HEK293 (cell line): ENCODE measurements at regions not wholly inside any gene's neighbourhood (a gene's known extent, or its start where the extent isn't known, plus 50 kb on each side); places are given as distances from the start of the nearest gene placed in this dataset.

ENCODE experiments used
- CTCF ChIA-PET: fragments of 350-600 bp; formaldehyde crosslinking; extraction: SDS; loops from one replicate; lab custom pipeline; 2021; ENCODE audit warnings: antibody characterized with exemption; lab: Yijun Ruan, JAX
- POLR2A ChIA-PET: fragments of 300-600 bp; formaldehyde crosslinking; extraction: SDS; loops from one replicate; lab custom pipeline; 2020; ENCODE audit warnings: antibody characterized with exemption, inconsistent platforms; lab: Yijun Ruan, JAX
- H3K27ac ChIP-seq: fragments of 200-500 bp; sonication (Bioruptor generic); 2 replicates; pipeline ENCODE4 v1.5.1; 2014; ENCODE audit warnings: low read depth, low read length, control low read depth, inconsistent platforms; ENCODE audit errors: extremely low read depth
- H3K36me3 ChIP-seq, 2 experiments: fragments of 200-500 bp in 1 of 2; sonication (Bioruptor generic) in 1 of 2; 1 replicate in 1 of 2; 2 replicates in 1 of 2; pipeline ENCODE4 v1.5.1; 2014 to 2017; ENCODE audit warnings: inconsistent platforms in 2 of 2, low read length in 2 of 2; ENCODE audit not compliant: control insufficient read depth in 2 of 2, insufficient read depth in 1 of 2
- H3K4me1 ChIP-seq: fragments of 200-500 bp; sonication (Bioruptor generic); 2 replicates; pipeline ENCODE4 v1.5.1; 2014; ENCODE audit warnings: mild to moderate bottlenecking, low read length, inconsistent platforms; ENCODE audit not compliant: control insufficient read depth, insufficient read depth
- H3K4me3 ChIP-seq: 2 replicates; pipeline ENCODE4 v1.5.1; 2011; ENCODE audit warnings: low read depth, mild to moderate bottlenecking, control low read depth, low read length, moderate library complexity
- H3K9me3 ChIP-seq: fragments of 200-500 bp; sonication (Bioruptor generic); 2 replicates; pipeline ENCODE4 v1.5.1; 2014; ENCODE audit warnings: low read depth, low read length, inconsistent platforms; ENCODE audit not compliant: control insufficient read depth, insufficient read depth
- IKZF3 ChIP-seq: fragments of 450-650 bp; IDR thresholded peaks from 2 replicates; pipeline ENCODE4 v1.5.0; 2018; ENCODE audit warnings: missing biosample characterization, mild to moderate bottlenecking, missing genetic modification characterization, moderate library complexity
- MEIS1 ChIP-seq: sonication (generic); formaldehyde crosslinking; IDR thresholded peaks from 2 replicates; pipeline ENCODE4 v1.8.1; 2022; ENCODE audit warnings: missing genetic modification reagents, mild to moderate bottlenecking, borderline replicate concordance
- MZF1 ChIP-seq: fragments of 450-650 bp; formaldehyde crosslinking; IDR thresholded peaks from 2 replicates; pipeline ENCODE4 v1.5.1; 2017; ENCODE audit warnings: missing biosample characterization, missing genetic modification characterization, borderline replicate concordance
- OSR2 ChIP-seq: fragments of 450-650 bp; formaldehyde crosslinking; IDR thresholded peaks from 2 replicates; pipeline ENCODE4 v1.5.1; 2016; ENCODE audit warnings: missing biosample characterization, missing genetic modification characterization
- RBAK ChIP-seq: fragments of 450-650 bp; formaldehyde crosslinking; IDR thresholded peaks from 2 replicates; pipeline ENCODE4 v1.5.1; 2016; ENCODE audit warnings: missing biosample characterization, missing genetic modification characterization
- ZEB2 ChIP-seq: fragments of 450-650 bp; formaldehyde crosslinking; IDR thresholded peaks from 2 replicates; pipeline ENCODE4 v1.5.1; 2016; ENCODE audit warnings: missing biosample characterization, missing genetic modification characterization
- ZNF146 ChIP-seq: fragments of 450-650 bp; formaldehyde crosslinking; IDR thresholded peaks from 2 replicates; pipeline ENCODE4 v1.5.1; 2016; ENCODE audit warnings: missing biosample characterization, missing genetic modification characterization
- ZNF174 ChIP-seq: fragments of 450-650 bp; formaldehyde crosslinking; IDR thresholded peaks from 2 replicates; pipeline ENCODE4 v1.5.0; 2017; ENCODE audit warnings: missing biosample characterization, mild to moderate bottlenecking, missing genetic modification characterization
- ZNF184 ChIP-seq: fragments of 450-650 bp; IDR thresholded peaks from 2 replicates; pipeline ENCODE4 v1.5.1; 2018; ENCODE audit warnings: missing biosample characterization, mild to moderate bottlenecking, missing genetic modification characterization
- ZNF214 ChIP-seq: fragments of 450-650 bp; formaldehyde crosslinking; IDR thresholded peaks from 2 replicates; pipeline ENCODE4 v1.5.1; 2017; ENCODE audit warnings: missing biosample characterization, mild to moderate bottlenecking, missing genetic modification characterization, borderline replicate concordance
- ZNF350 ChIP-seq: fragments of 450-650 bp; formaldehyde crosslinking; IDR thresholded peaks from 2 replicates; pipeline ENCODE4 v1.5.0; 2017; ENCODE audit warnings: missing biosample characterization, mild to moderate bottlenecking, missing genetic modification characterization
- ZNF426 ChIP-seq: fragments of 450-650 bp; formaldehyde crosslinking; IDR thresholded peaks from 2 replicates; pipeline ENCODE4 v1.5.1; 2017; ENCODE audit warnings: missing biosample characterization, missing genetic modification characterization, mild to moderate bottlenecking, inconsistent platforms, moderate library complexity
- ZNF501 ChIP-seq: fragments of 450-650 bp; formaldehyde crosslinking; IDR thresholded peaks from 2 replicates; pipeline ENCODE4 v1.5.1; 2016; ENCODE audit warnings: missing biosample characterization, missing genetic modification characterization
- ZNF555 ChIP-seq: fragments of 450-650 bp; formaldehyde crosslinking; conservative IDR thresholded peaks from 2 replicates; pipeline ENCODE4 v1.5.1; 2017; ENCODE audit warnings: missing biosample characterization, mild to moderate bottlenecking, missing genetic modification characterization, inconsistent platforms
- ZNF560 ChIP-seq: fragments of 450-650 bp; formaldehyde crosslinking; IDR thresholded peaks from 2 replicates; pipeline ENCODE4 v1.5.1; 2017; ENCODE audit warnings: missing biosample characterization, missing genetic modification characterization, borderline replicate concordance
- ZNF610 ChIP-seq: fragments of 450-650 bp; formaldehyde crosslinking; IDR thresholded peaks from 2 replicates; pipeline ENCODE4 v1.5.1; 2016; ENCODE audit warnings: missing biosample characterization, missing genetic modification characterization, borderline replicate concordance
- ZNF654 ChIP-seq: fragments of 450-650 bp; formaldehyde crosslinking; IDR thresholded peaks from 2 replicates; pipeline ENCODE4 v1.5.1; 2016; ENCODE audit warnings: low read depth, missing biosample characterization, missing genetic modification characterization
- ZNF670 ChIP-seq: fragments of 450-650 bp; formaldehyde crosslinking; IDR thresholded peaks from 2 replicates; pipeline ENCODE4 v1.5.1; 2016; ENCODE audit warnings: missing biosample characterization, missing genetic modification characterization, low read depth
- ZNF707 ChIP-seq: fragments of 450-650 bp; formaldehyde crosslinking; IDR thresholded peaks from 2 replicates; pipeline ENCODE4 v1.5.1; 2016; ENCODE audit warnings: missing biosample characterization, missing genetic modification characterization
- ZNF76 ChIP-seq: fragments of 450-650 bp; formaldehyde crosslinking; IDR thresholded peaks from 2 replicates; pipeline ENCODE4; 2016; ENCODE audit warnings: low read depth, missing biosample characterization, missing genetic modification characterization, borderline replicate concordance
- ZNF768 ChIP-seq: fragments of 450-650 bp; formaldehyde crosslinking; IDR thresholded peaks from 2 replicates; pipeline ENCODE4 v1.5.1; 2018; ENCODE audit warnings: missing biosample characterization, mild to moderate bottlenecking, missing genetic modification characterization
- TF ChIP-seq, protein P1 (sequence below): fragments of 450-650 bp; formaldehyde crosslinking; IDR thresholded peaks from 2 replicates; pipeline ENCODE4 v1.5.1; 2016; ENCODE audit warnings: missing biosample characterization, missing genetic modification characterization

DNA sequence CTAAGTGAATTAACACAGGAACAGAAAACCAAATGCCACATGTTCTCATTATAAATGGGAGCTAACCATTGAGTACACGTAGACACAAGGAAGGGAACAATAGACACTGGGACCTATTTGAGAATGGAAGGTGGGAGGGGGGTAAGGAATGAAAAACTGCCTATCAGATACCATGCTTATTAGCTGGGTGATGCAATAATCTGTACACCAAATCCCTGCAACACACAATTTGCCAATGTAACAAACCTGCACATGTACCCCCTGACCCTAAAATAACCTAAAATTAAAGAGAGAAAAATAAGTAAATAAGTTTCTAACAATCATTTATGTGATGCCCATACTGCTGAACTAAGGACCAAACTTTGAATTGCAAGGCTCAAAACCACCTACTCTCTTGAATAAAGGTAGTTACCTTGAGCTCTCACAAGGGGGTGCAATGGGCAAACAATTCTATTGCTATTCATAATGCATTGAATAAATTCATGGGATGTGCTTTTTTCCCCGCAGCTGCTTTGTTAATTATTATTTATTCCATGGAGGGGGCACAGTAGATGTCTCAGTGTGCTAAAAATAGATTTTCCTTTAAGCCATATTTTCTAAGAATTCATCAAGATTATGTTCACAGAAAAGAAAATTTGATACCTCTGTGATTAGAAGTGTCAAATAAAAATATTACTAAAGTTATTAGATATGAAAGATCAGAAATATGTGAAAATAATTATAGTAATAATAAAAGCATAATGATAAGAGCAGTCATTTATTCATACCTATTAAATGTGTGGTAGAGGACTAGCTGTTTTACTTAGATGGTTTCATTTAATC lies 76.2 kb upstream of the PTPN3 start:
- no peaks in the 10 kb centered on the region for H3K9me3 ChIP-seq
- H3K27ac ChIP-seq: no peak overlapping the region
- ChIA-PET POLR2A (interaction anchor here (1.0 kb wide), 1 partner anchor 244 kb away, joined by 4 read pairs; no protein-coding TSS in a partner anchor), CTCF (interaction anchor here (0.6 to 5.7 kb wide), 47 partner anchors 8 to 645 kb away, joined by 3 to 68 read pairs (median 4); no protein-coding TSS in a partner anchor)
- H3K36me3 ChIP-seq: no peaks in the 10 kb centered on the region
- no peaks in the 10 kb centered on the region for H3K4me1 ChIP-seq
- peak; percentile 65 for TF ChIP-seq ZNF654
- no peak for TF ChIP-seq ZNF768 (tag by site-specific recombination)
- TF ChIP-seq ZNF146 (tag by site-specific recombination): peak; percentile 29; the same call in 1 of the 2 replicates
- no peak overlapping the region for H3K4me3 ChIP-seq

DNA sequence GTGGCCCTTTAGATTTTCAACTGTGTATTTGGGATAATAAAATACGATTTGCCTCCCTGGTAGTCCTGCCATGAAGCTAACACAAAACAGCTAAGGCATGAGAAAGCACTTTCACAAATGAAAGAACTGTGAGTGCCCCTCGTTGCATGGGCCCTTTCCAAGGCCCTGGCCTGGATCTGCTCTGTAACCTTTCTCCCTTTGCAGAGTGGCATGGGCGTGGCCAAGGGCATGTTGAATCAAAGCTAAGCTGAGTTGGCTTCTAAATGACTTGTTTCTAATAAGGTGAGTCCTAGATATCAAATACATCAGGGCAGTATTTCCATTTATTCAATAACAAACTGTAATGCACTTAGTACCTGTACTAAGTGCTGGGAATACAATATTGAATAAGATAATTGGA lies 78.7 kb upstream of the PTPN3 start:
- H3K4me1 ChIP-seq: no peaks in the 10 kb centered on the region
- TF ChIP-seq OSR2 (tag by site-specific recombination) (no peak), ZNF426 (no peak), ZNF174 (tag by site-specific recombination) (no peak), ZNF707 (tag by site-specific recombination) (no peak), ZNF350 (no peak)
- no peaks in the 10 kb centered on the region for H3K9me3 ChIP-seq
- ChIA-PET POLR2A (no interaction called here), CTCF (interaction anchor here (0.6 to 5.7 kb wide), 4 partner anchors 23 to 482 kb away, joined by 3 to 68 read pairs (median 3); no protein-coding TSS in a partner anchor)
- H3K36me3 ChIP-seq: no peaks in the 10 kb centered on the region
- H3K4me3 ChIP-seq: no peak overlapping the region
- no peak overlapping the region for H3K27ac ChIP-seq

DNA sequence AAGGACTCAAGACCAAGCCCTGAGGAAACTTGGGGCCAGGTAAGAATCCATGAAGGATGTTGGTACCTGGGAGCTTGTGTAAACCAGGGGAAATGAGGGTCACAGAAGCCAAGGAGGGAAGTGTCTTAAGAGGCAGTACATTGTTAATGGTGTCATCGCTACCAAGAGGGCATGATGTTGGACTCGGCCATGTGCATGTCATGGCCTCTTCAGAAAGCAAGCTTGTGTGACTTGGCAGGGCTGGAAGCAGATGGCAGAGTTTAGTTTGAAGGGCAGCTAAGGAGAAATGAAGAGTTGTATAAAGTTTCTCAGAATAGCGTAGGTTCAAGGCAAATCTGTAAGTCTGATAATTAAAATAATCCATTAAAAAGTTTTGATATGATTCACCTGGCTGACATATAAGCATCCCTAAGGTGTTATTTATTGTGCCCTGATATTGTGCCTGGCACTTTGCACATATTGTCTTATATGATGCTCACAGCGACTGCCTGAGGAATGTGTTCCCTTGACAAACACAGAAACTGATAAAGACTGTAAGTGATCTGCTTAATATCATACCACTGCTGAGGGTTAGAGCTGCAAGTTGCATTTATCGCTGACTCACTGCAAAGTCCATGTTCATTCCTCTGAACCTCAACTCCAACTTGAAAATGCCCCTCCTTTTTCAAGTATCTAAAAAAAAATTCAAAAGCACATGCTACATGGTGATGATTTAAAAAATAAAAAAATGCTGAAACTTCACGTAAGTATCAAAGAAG lies 81.3 kb upstream of the PTPN3 start:
- ChIA-PET POLR2A (no interaction called here), CTCF (interaction anchor here (0.6 to 5.7 kb wide), 3 partner anchors 74 to 238 kb away, joined by 3 to 68 read pairs (median 3); no protein-coding TSS in a partner anchor)
- Histone ChIP-seq H3K4me1 (no peaks in the 10 kb centered on the region), H3K9me3 (no peaks in the 10 kb centered on the region), H3K36me3 (no peaks in the 10 kb centered on the region), H3K27ac (no peak overlapping the region), H3K4me3 (no peak overlapping the region)
- TF ChIP-seq ZNF501 (tag by site-specific recombination) (no peak), IKZF3 (tag by site-specific recombination) (no peak), ZNF610 (tag by site-specific recombination) (no peak), MEIS1 (no peak), ZNF184 (tag by site-specific recombination) (no peak), ZNF654 (no peak), ZNF214 (tag by site-specific recombination) (no peak), RBAK (no peak)
- TF ChIP-seq, all 188 proteins: peak for 0

DNA sequence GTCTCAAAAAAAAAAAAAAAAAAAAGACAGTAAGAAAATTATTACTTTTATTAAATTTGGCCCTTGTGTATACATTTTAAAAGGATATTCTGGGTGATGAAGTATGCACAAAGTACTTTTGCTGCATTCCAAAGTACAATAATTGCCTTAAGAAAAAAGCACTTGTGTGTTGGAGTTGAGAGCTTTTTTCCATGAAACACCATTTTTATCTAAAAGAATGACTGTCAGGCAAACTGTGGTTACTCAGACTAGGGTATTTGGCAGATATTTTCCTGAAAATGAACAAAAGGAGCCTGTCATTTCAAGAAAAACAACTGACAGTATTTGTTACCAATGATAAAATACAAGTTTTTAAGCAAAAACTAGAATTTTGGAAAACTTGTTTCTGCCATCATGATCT lies 84.3 kb upstream of the PTPN3 start:
- Histone ChIP-seq H3K27ac (no peak overlapping the region), H3K4me1 (no peaks in the 10 kb centered on the region), H3K9me3 (no peaks in the 10 kb centered on the region), H3K4me3 (no peak overlapping the region), H3K36me3 (no peaks in the 10 kb centered on the region)
- CTCF ChIA-PET: interaction anchor here (0.6 to 1.8 kb wide), 3 partner anchors 64 to 235 kb away, joined by 3 to 6 read pairs (median 3); no protein-coding TSS in a partner anchor
- TF ChIP-seq ZNF560: no peak
- no peak for TF ChIP-seq MZF1
- TF ChIP-seq, protein P1, sequence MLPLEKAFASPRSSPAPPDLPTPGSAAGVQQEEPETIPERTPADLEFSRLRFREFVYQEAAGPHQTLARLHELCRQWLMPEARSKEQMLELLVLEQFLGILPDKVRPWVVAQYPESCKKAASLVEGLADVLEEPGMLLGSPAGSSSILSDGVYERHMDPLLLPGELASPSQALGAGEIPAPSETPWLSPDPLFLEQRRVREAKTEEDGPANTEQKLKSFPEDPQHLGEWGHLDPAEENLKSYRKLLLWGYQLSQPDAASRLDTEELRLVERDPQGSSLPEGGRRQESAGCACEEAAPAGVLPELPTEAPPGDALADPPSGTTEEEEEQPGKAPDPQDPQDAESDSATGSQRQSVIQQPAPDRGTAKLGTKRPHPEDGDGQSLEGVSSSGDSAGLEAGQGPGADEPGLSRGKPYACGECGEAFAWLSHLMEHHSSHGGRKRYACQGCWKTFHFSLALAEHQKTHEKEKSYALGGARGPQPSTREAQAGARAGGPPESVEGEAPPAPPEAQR (tag by site-specific recombination): no peak
- no peak for TF ChIP-seq ZEB2
- no peak for TF ChIP-seq ZNF670 (tag by site-specific recombination)
- no peak for TF ChIP-seq ZNF555 (tag by site-specific recombination)
- no peak for TF ChIP-seq ZNF76 (tag by site-specific recombination)
- POLR2A ChIA-PET: no interaction called here
